HCT116 (cell line): ENCODE measurements at regions not wholly inside any gene's neighbourhood (a gene's known extent, or its start where the extent isn't known, plus 50 kb on each side); places are given as distances from the start of the nearest gene placed in this dataset.

ENCODE experiments used
- ATF3 ChIP-seq: IDR thresholded peaks from 2 replicates; pipeline ENCODE4 v1.6.1; 2012
- CEBPB ChIP-seq: IDR thresholded peaks from 2 replicates; pipeline ENCODE4 v1.6.1; 2012; ENCODE audit warnings: low read depth
- CTCF ChIP-seq, 3 experiments: fragments of 200-600 bp in 1 of 3; sonication (generic) in 1 of 3; IDR thresholded peaks in 2 of 3; conservative IDR thresholded peaks in 1 of 3; 2 replicates each; pipeline ENCODE4 v1.5.1; 2012 to 2017; ENCODE audit warnings: low read depth in 2 of 3, low read length in 2 of 3, antibody characterized with exemption in 1 of 3, borderline replicate concordance in 1 of 3, control low read depth in 1 of 3, mild to moderate bottlenecking in 1 of 3, mixed read lengths in 1 of 3, mixed run types in 1 of 3, moderate library complexity in 1 of 3; ENCODE audit not compliant: insufficient read depth in 1 of 3
- SIN3A ChIP-seq: IDR thresholded peaks from 2 replicates; pipeline ENCODE4 v1.6.1; 2012; ENCODE audit warnings: low read depth
- SP1 ChIP-seq: IDR thresholded peaks from 2 replicates; pipeline ENCODE4 v1.6.1; 2012; ENCODE audit warnings: low read depth
- ZNF274 ChIP-seq: fragments of 200-500 bp; sonication (Bioruptor generic); IDR thresholded peaks from 2 replicates; pipeline ENCODE4 v1.6.1; 2014; ENCODE audit warnings: mild to moderate bottlenecking, low read depth, low read length, inconsistent platforms

DNA sequence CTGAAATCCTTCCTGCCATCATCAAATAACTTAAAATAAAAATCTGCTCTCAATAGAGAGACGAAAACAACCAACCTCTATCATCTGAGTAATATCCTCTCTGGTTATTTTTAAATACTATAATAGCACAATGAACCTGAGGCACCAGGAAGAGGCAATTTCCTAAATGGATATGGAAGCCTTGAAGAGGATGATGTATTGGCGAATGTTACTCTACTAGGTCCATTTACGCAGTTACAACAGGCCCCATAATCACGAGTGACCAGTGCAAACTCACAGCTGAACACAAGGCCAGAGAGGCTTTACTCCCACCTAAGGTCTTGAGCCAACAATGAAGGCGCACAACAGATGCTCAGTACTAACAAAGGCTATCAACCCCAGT lies 678.8 kb upstream of the NR3C2 start:
- TF ChIP-seq ZNF274 (no peak), CEBPB (no peak), CTCF (IDR thresholded peaks at IDR 0.05 in 2 of 3, conservative IDR thresholded peaks at IDR 0.05 in 1 of 3; ENCODE audit: borderline replicate concordance in 1 of 3, insufficient read depth in 1 of 3, low read depth in 2 of 3, low read length in 2 of 3) (no peak), SP1 (no peak), ATF3 (no peak), SIN3A (no peak)
